Bronchial epithelial cell (primary cell): ENCODE measurements at regions not wholly inside any gene's neighbourhood (a gene's known extent, or its start where the extent isn't known, plus 50 kb on each side); places are given as distances from the start of the nearest gene placed in this dataset.

ENCODE experiments used
- DNase-seq: peaks from one replicate; pipeline ENCODE4 v3.0.0-alpha.2; 2010; ENCODE audit warnings: low read depth
- FAIRE-seq: peaks from 2 replicates; lab custom pipeline; 2011; peaks lifted over from hg19 to GRCh38; lab: Jason Lieb, UNC
- H3K27me3 ChIP-seq: 2 replicates; pipeline ENCODE4 v1.5.1; 2011; ENCODE audit warnings: low read length; ENCODE audit not compliant: control insufficient read depth, insufficient read depth
- H3K36me3 ChIP-seq: 2 replicates; pipeline ENCODE4 v1.5.1; 2011; ENCODE audit warnings: low read length; ENCODE audit not compliant: control insufficient read depth, insufficient read depth
- H3K4me3 ChIP-seq: 2 replicates; pipeline ENCODE4 v1.5.1; 2011; ENCODE audit warnings: mild to moderate bottlenecking, low read depth, low read length, control low read depth
- TF ChIP-seq, protein P1 (sequence below): IDR thresholded peaks from 2 replicates; pipeline ENCODE4 v1.5.1; 2011; ENCODE audit warnings: mild to moderate bottlenecking, moderate library complexity, low read length, control low read depth, inconsistent platforms; ENCODE audit not compliant: insufficient read depth, severe bottlenecking

DNA sequence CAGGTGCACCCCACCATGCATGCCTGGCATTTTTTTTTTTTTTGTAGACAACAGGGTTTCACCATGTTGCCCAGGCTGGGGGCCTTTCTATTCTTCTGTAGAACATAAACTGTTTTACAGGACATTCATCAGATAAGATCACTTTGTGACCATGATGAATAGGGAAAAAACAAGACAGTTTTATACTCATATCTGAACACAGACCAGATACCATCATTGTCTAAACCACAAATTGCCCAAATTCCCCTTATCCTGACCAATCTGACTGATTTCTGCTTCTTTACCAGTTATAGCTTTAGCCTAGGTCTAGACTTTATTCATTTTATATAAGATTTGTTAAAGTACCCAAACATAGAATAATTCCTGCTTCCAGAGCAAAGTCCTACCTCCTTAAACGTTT is 1699.3 kb upstream of the TMEFF2 start:
- no peaks in the 10 kb centered on the region for H3K36me3 ChIP-seq
- DNase-seq (no peak), FAIRE-seq (no peak)
- H3K4me3 ChIP-seq, result no peak overlapping the region
- TF ChIP-seq, protein P1, sequence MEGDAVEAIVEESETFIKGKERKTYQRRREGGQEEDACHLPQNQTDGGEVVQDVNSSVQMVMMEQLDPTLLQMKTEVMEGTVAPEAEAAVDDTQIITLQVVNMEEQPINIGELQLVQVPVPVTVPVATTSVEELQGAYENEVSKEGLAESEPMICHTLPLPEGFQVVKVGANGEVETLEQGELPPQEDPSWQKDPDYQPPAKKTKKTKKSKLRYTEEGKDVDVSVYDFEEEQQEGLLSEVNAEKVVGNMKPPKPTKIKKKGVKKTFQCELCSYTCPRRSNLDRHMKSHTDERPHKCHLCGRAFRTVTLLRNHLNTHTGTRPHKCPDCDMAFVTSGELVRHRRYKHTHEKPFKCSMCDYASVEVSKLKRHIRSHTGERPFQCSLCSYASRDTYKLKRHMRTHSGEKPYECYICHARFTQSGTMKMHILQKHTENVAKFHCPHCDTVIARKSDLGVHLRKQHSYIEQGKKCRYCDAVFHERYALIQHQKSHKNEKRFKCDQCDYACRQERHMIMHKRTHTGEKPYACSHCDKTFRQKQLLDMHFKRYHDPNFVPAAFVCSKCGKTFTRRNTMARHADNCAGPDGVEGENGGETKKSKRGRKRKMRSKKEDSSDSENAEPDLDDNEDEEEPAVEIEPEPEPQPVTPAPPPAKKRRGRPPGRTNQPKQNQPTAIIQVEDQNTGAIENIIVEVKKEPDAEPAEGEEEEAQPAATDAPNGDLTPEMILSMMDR, result no peak
- no peaks in the 10 kb centered on the region for H3K27me3 ChIP-seq

DNA sequence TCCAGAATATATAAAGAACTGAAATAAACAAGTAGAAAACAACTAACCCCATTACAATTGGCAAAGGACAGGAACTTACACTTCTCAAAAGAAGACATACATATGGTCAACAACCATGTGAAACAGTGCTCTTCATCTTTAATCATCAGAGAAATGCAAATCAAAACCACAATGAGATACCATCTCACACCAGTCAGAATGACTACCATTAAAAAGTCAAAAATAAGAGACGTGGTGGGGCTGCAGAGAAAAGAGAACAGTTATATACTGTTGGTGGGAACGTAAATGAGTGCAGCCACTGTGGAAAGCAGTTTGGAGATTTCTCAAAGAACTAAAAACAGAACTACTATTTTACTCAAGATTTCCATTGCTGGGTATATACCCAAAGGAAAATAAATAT is 1696.3 kb upstream of the TMEFF2 start:
- no peaks in the 10 kb centered on the region for H3K36me3 ChIP-seq
- TF ChIP-seq, protein P1, result no peak
- H3K27me3 ChIP-seq, result no peaks in the 10 kb centered on the region
- H3K4me3 ChIP-seq, result no peak overlapping the region
- FAIRE-seq (no peak), DNase-seq (no peak)

DNA sequence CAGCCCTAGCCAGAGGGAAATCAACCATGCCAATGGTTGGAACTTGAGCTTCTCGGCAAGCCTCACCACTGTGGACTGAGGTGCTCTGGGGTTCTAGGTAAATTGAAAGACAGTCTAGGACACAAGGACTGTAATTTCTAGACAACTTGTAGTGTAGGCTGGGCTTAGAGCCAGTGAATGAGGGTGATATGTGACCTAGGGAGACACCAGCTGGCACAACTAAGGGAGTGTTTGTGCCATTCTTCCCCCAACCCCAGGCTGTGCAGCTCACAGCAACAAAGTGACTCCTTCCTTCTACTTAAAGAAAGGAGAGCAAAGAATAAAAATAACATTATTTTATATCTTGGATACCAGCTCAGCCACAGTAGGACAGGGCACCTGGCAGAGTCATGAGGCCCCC is 1690.7 kb upstream of the TMEFF2 start:
- no peak overlapping the region for H3K4me3 ChIP-seq
- no peaks in the 10 kb centered on the region for H3K36me3 ChIP-seq
- FAIRE-seq (no peak), DNase-seq (no peak)
- TF ChIP-seq, protein P1, result no peak
- no peaks in the 10 kb centered on the region for H3K27me3 ChIP-seq

DNA sequence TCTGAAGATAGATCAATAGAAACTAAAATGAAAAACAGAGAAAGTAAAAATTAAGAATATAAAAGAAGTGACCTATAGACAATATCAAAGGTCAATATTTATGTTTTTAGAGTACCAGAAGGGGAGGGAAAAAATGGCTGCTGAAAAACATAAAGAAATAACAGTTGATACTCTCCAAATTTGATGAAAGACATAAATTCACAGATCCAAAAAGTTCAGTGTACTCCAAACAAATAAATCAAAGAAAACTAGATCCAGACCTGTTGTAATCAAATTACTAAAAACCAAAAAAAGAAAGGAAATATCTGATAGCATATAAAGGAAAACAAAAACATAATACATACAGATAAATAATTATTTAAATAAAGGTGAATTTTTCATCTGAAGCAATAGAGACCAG is 1689.1 kb upstream of the TMEFF2 start:
- H3K27me3 ChIP-seq, result no peaks in the 10 kb centered on the region
- TF ChIP-seq, protein P1, result no peak
- FAIRE-seq (no peak), DNase-seq (no peak)
- H3K36me3 ChIP-seq, result no peaks in the 10 kb centered on the region
- H3K4me3 ChIP-seq, result no peak overlapping the region

DNA sequence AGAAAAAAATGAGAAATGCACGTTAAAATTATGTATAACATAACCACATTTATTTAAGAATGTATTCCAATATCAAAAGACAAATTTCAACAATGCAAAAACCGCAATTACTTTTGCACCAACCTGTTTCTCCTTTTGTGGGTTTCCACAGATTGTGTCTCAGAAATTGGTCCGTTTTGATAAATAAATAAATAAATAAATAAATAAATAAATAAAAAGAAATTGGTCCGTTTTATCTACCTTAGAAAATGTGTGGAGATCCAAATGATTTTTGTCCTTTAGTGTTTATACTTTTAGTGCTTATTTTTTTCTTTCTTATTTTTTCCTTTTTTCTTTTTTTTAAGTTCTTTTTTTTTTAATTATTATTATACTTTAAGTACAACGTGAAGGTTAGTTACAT is 1682.2 kb upstream of the TMEFF2 start:
- Histone ChIP-seq H3K36me3 (no peaks in the 10 kb centered on the region), H3K27me3 (no peaks in the 10 kb centered on the region), H3K4me3 (no peak overlapping the region)
- TF ChIP-seq, protein P1, result no peak
- DNase-seq, result no peak
- FAIRE-seq, result no peak

DNA sequence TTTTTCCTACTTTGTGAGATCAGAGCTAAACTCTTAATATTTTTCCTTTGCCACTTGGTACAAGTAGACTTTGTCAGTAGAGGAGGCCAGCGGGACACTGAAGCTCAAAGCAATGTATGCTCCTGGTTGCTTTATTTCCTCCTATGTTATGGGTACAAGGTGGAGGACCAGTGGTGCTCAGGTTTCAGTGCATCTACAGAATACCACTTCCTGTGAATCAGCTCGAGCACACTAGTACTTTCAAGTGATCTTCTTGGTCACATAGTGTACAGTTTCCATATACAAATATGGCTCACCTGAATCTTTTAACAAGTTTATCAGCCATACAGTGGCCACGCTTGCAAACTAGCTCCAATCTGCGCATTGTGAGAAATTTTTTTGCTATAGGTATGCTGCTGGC is 1674.8 kb upstream of the TMEFF2 start:
- H3K27me3 ChIP-seq, result no peaks in the 10 kb centered on the region
- no peak for DNase-seq
- no peak overlapping the region for H3K4me3 ChIP-seq
- no peak for FAIRE-seq
- H3K36me3 ChIP-seq, result no peaks in the 10 kb centered on the region
- TF ChIP-seq, protein P1, result no peak
